ENCODE measurements at regions not wholly inside any gene's neighbourhood (a gene's known extent, or its start where the extent isn't known, plus 50 kb on each side); places are given as distances from the start of the nearest gene placed in this dataset.
"Not testable (repeated sequence)": the region's sequence is repeated elsewhere in the genome, so short reads cannot be mapped to it uniquely, and the experiment has no call there.

DNA sequence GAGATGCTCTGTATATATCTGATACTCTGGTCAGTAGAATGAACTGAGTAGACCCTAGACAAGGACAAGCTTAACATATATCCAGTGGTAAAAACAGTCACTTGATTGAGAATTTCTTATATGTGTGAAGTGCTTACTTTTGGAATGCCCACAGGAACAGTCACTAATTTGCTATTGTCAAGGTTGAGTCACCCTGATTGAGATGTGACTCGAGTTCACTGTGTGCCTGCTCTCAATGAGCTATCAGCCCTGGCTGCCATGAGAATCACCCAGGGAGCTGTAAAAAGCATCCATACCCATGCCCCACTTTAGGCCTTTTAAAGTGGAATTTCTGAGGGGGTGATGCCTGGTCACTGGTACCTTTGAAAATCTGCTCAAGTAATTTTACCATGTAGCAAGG, 283.7 kb downstream of the SUCLG1 start:
- 34 to 46% methylated on average over 1 of the region's 1 CpG for WGBS, 2 donors

DNA sequence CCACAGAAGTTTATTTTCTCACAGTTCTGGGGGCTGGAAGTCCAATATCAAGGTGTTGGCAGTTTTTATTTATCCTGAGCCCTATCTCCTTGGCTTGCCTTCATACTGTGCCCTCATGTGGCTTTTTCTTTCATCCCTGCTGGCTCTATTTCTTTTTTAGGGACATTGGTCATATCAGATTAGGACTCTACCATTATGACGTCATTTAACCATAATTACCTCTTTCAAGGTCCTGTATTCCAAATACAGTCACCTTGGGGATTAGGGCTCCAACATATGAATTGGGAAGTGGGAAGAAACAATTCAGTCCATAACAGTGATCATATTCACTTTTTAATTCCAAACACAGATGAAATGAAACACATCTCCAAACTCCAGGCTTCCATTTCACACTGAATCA, 286.0 kb downstream of the SUCLG1 start:
- no peak overlapping the region for H3K27ac ChIP-seq (ENCODE audit: low read depth in 2 of 2, low read length in 1 of 2)
- 65 to 73% methylated on average over 1 of the region's 1 CpG for WGBS, 2 donors

More for the DNA sequence above, 283.7 kb downstream of the SUCLG1 start:
- no peaks in the 10 kb centered on the region for H3K36me3 ChIP-seq (ENCODE audit: control insufficient read depth in 2 of 2, insufficient read depth in 2 of 2, low read length in 1 of 2)
- no peak overlapping the region for H3K4me3 ChIP-seq (ENCODE audit: low read depth in 1 of 2, low read length in 2 of 2)
- H3K27me3 ChIP-seq (ENCODE audit: control insufficient read depth in 1 of 2, insufficient read depth in 2 of 2, low read length in 2 of 2) = no peaks in the 10 kb centered on the region
- no peaks in the 10 kb centered on the region for H3K9me3 ChIP-seq (ENCODE audit: control insufficient read depth in 2 of 2, insufficient read depth in 1 of 2, low read depth in 1 of 2, low read length in 1 of 2)
- H3K27ac ChIP-seq (ENCODE audit: low read depth in 2 of 2, low read length in 1 of 2) = no peak overlapping the region
- no peaks in the 10 kb centered on the region for H3K4me1 ChIP-seq (ENCODE audit: control insufficient read depth in 2 of 2, insufficient read depth in 2 of 2, low read length in 1 of 2)

DNA sequence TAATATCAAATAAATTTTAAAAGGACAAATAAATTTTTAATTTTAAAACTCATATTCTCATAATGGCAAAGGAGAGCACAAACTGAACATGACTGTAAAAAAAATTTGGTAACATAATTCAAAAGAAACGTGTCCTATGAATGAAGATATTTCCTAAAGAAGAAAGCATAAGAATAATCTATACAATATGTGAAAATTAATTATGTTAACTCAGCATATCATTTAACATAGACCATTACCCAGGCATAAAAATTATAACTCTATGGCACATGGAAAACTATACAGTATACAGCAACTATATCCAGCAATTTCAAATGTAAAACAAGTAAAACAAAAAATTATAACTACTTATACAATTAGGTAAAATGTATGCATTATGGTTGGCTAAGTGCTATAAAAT, 288.1 kb downstream of the SUCLG1 start:
- no peaks in the 10 kb centered on the region for H3K9me3 ChIP-seq (ENCODE audit: control insufficient read depth in 2 of 2, insufficient read depth in 1 of 2, low read depth in 1 of 2, low read length in 1 of 2)
- H3K27me3 ChIP-seq (ENCODE audit: control insufficient read depth in 1 of 2, insufficient read depth in 2 of 2, low read length in 2 of 2) = no peaks in the 10 kb centered on the region
- H3K27ac ChIP-seq (ENCODE audit: low read depth in 2 of 2, low read length in 1 of 2) = no peak overlapping the region
- H3K36me3 ChIP-seq (ENCODE audit: control insufficient read depth in 2 of 2, insufficient read depth in 2 of 2, low read length in 1 of 2) = no peaks in the 10 kb centered on the region
- H3K4me1 ChIP-seq (ENCODE audit: control insufficient read depth in 2 of 2, insufficient read depth in 2 of 2, low read length in 1 of 2) = no peaks in the 10 kb centered on the region
- H3K4me3 ChIP-seq (ENCODE audit: low read depth in 1 of 2, low read length in 2 of 2) = no peak overlapping the region
- 70 to 81% methylated on average over 1 of the region's 1 CpG for WGBS, 2 donors

More for the DNA sequence above, 286.0 kb downstream of the SUCLG1 start:
- H3K4me3 ChIP-seq (ENCODE audit: low read depth in 1 of 2, low read length in 2 of 2) = no peak overlapping the region
- H3K4me1 ChIP-seq (ENCODE audit: control insufficient read depth in 2 of 2, insufficient read depth in 2 of 2, low read length in 1 of 2) = no peaks in the 10 kb centered on the region
- no peaks in the 10 kb centered on the region for H3K36me3 ChIP-seq (ENCODE audit: control insufficient read depth in 2 of 2, insufficient read depth in 2 of 2, low read length in 1 of 2)
- H3K9me3 ChIP-seq (ENCODE audit: control insufficient read depth in 2 of 2, insufficient read depth in 1 of 2, low read depth in 1 of 2, low read length in 1 of 2) = no peaks in the 10 kb centered on the region
- no peaks in the 10 kb centered on the region for H3K27me3 ChIP-seq (ENCODE audit: control insufficient read depth in 1 of 2, insufficient read depth in 2 of 2, low read length in 2 of 2)

DNA sequence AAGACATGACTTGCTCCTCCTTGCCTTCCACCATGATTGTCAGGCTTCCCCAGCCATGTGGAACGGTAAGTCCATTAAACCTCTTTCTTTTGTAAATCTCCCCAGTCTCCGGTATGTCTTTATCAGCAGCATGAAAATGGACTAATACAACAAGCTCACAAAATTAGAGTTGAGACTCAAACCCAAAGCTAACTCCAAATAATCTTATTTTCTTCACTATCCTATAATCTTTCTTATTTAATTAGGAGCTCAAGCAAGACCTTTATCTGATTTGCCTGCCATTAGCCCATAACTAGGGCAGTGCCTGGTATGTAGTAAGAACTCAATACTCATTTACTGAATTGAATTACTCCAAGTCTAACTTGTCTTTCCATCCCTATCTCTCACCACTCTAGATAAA, 289.2 kb downstream of the SUCLG1 start:
- 86 to 89% methylated on average over 2 of the region's 2 CpGs for WGBS, 2 donors
- no peaks in the 10 kb centered on the region for H3K9me3 ChIP-seq (ENCODE audit: control insufficient read depth in 2 of 2, insufficient read depth in 1 of 2, low read depth in 1 of 2, low read length in 1 of 2)
- no peaks in the 10 kb centered on the region for H3K36me3 ChIP-seq (ENCODE audit: control insufficient read depth in 2 of 2, insufficient read depth in 2 of 2, low read length in 1 of 2)
- no peaks in the 10 kb centered on the region for H3K4me1 ChIP-seq (ENCODE audit: control insufficient read depth in 2 of 2, insufficient read depth in 2 of 2, low read length in 1 of 2)
- H3K4me3 ChIP-seq (ENCODE audit: low read depth in 1 of 2, low read length in 2 of 2) = no peak overlapping the region
- no peaks in the 10 kb centered on the region for H3K27me3 ChIP-seq (ENCODE audit: control insufficient read depth in 1 of 2, insufficient read depth in 2 of 2, low read length in 2 of 2)
- no peak overlapping the region for H3K27ac ChIP-seq (ENCODE audit: low read depth in 2 of 2, low read length in 1 of 2)

DNA sequence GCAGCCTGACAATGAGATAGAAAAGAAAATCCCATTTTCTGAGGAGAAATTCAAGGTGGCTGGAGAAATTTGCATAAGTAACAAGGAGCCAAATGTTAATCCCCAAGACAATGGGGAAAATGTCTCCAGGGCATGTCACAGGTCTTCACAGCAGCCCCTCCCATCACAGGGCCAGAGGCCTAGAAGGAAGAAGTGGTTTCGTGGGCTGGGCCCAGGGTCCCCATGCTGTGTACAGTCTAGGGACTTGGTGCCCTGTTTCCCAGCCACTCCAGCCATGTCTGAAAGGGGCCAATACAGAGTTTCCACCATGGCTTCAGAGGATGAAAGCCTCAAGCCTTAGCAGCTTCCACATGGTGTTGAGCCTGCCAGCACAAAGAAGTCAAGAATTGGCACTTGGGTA, 290.5 kb downstream of the SUCLG1 start:
- not testable (repeated sequence) for H3K9me3 ChIP-seq (ENCODE audit: control insufficient read depth in 2 of 2, insufficient read depth in 1 of 2, low read depth in 1 of 2, low read length in 1 of 2); H3K36me3 ChIP-seq (ENCODE audit: control insufficient read depth in 2 of 2, insufficient read depth in 2 of 2, low read length in 1 of 2); H3K27me3 ChIP-seq (ENCODE audit: control insufficient read depth in 1 of 2, insufficient read depth in 2 of 2, low read length in 2 of 2); H3K4me3 ChIP-seq (ENCODE audit: low read depth in 1 of 2, low read length in 2 of 2); H3K27ac ChIP-seq (ENCODE audit: low read depth in 2 of 2, low read length in 1 of 2); H3K4me1 ChIP-seq (ENCODE audit: control insufficient read depth in 2 of 2, insufficient read depth in 2 of 2, low read length in 1 of 2)
- 63 to 71% methylated on average over 1 of the region's 1 CpG for WGBS, 2 donors

DNA sequence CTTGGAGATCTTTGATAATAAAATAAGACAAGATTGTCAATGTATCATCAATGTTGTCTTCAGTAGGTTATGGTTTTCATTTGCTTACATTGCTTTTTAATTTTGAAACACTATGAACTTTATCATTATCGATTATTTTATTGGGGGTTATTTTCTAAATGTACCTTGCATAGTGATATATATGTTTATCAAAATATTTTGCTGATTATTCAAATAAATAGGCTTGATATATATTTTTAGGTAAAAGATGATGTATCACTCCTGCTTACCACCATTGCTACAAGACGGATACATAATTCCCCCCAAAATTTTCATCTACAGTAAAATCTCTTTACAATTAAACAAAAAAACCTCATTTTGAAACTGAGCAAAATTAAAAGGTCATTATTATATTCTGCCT, 293.8 kb downstream of the SUCLG1 start:
- H3K27ac ChIP-seq (ENCODE audit: low read depth in 2 of 2, low read length in 1 of 2) = no peak overlapping the region
- H3K9me3 ChIP-seq (ENCODE audit: control insufficient read depth in 2 of 2, insufficient read depth in 1 of 2, low read depth in 1 of 2, low read length in 1 of 2) = no peaks in the 10 kb centered on the region
- H3K4me1 ChIP-seq (ENCODE audit: control insufficient read depth in 2 of 2, insufficient read depth in 2 of 2, low read length in 1 of 2) = no peaks in the 10 kb centered on the region
- no peaks in the 10 kb centered on the region for H3K27me3 ChIP-seq (ENCODE audit: control insufficient read depth in 1 of 2, insufficient read depth in 2 of 2, low read length in 2 of 2)
- WGBS, 2 donors = 81 to 89% methylated on average over 2 of the region's 2 CpGs
- no peaks in the 10 kb centered on the region for H3K36me3 ChIP-seq (ENCODE audit: control insufficient read depth in 2 of 2, insufficient read depth in 2 of 2, low read length in 1 of 2)
- H3K4me3 ChIP-seq (ENCODE audit: low read depth in 1 of 2, low read length in 2 of 2) = no peak overlapping the region

DNA sequence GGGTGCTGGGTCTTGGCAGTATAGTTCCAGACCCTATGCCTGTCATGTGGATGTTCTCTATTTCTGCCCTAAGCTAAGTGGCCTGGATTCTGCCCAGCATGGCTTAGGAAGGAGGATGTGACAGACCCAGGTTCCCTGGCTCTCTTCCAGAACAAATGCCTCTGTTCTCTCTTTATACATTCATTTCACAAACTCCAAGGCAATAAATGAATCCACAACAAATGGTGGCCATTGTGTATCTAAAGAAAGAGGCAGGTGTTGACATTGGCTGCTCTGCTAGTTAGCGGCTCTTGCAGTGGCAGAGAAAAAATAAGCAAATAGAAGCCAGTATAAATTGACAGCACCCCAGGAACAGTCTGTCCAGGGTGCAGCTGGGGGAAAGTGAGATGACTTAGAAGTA, 298.6 kb downstream of the SUCLG1 start:
- Histone ChIP-seq H3K4me3 (ENCODE audit: low read depth in 1 of 2, low read length in 2 of 2) (no peak overlapping the region), H3K27ac (ENCODE audit: low read depth in 2 of 2, low read length in 1 of 2) (no peak overlapping the region), H3K36me3 (ENCODE audit: control insufficient read depth in 2 of 2, insufficient read depth in 2 of 2, low read length in 1 of 2) (no peaks in the 10 kb centered on the region), H3K27me3 (ENCODE audit: control insufficient read depth in 1 of 2, insufficient read depth in 2 of 2, low read length in 2 of 2) (no peaks in the 10 kb centered on the region), H3K4me1 (ENCODE audit: control insufficient read depth in 2 of 2, insufficient read depth in 2 of 2, low read length in 1 of 2) (no peaks in the 10 kb centered on the region), H3K9me3 (ENCODE audit: control insufficient read depth in 2 of 2, insufficient read depth in 1 of 2, low read depth in 1 of 2, low read length in 1 of 2) (no peaks in the 10 kb centered on the region)
- WGBS, 2 donors = 44 to 50% methylated on average over 1 of the region's 1 CpG

DNA sequence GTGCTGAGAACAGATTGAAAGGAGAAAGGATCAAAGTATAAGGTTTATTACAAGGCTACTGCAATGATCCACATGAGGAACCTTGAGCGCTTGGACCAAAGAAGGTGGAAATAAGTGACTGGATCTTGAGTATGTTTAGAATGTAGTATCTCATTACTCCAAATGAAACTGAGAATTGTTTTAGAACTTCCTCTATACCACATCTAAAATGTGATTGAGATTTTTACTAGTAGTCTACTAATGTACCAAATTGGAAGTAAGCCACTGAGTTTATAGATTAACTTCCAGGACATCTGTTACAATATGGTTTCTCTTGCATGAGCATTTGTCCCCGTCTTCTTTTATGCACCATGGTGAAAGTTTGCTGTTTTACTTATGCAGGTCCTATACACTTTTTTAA, 300.5 kb downstream of the SUCLG1 start:
- no peak overlapping the region for H3K27ac ChIP-seq (ENCODE audit: low read depth in 2 of 2, low read length in 1 of 2)
- H3K9me3 ChIP-seq (ENCODE audit: control insufficient read depth in 2 of 2, insufficient read depth in 1 of 2, low read depth in 1 of 2, low read length in 1 of 2) = no peaks in the 10 kb centered on the region
- no peak overlapping the region for H3K4me3 ChIP-seq (ENCODE audit: low read depth in 1 of 2, low read length in 2 of 2)
- no peaks in the 10 kb centered on the region for H3K27me3 ChIP-seq (ENCODE audit: control insufficient read depth in 1 of 2, insufficient read depth in 2 of 2, low read length in 2 of 2)
- no peaks in the 10 kb centered on the region for H3K4me1 ChIP-seq (ENCODE audit: control insufficient read depth in 2 of 2, insufficient read depth in 2 of 2, low read length in 1 of 2)
- 80 to 82% methylated on average over 2 of the region's 2 CpGs for WGBS, 2 donors
- no peaks in the 10 kb centered on the region for H3K36me3 ChIP-seq (ENCODE audit: control insufficient read depth in 2 of 2, insufficient read depth in 2 of 2, low read length in 1 of 2)

DNA sequence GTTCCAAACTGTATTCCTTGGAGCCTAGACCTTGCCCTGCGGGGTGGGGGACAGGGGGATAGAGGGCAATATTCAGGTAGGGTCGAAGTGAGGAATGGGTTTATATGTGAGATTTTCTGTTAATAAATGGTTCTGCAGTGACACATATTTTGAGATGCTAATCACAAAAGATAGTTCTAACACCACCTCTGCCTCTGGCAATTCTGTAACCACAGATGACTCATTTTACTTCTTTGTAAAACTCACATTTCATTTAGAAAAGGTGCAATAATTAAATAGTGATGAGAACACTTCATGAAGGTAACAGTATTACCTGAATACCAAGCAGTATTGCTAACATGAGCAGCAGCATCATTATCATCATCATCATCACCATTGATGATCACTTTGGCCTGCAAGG, 306.6 kb downstream of the SUCLG1 start:
- Histone ChIP-seq H3K4me3 (ENCODE audit: low read depth in 1 of 2, low read length in 2 of 2) (no peak overlapping the region), H3K4me1 (ENCODE audit: control insufficient read depth in 2 of 2, insufficient read depth in 2 of 2, low read length in 1 of 2) (no peaks in the 10 kb centered on the region), H3K36me3 (ENCODE audit: control insufficient read depth in 2 of 2, insufficient read depth in 2 of 2, low read length in 1 of 2) (no peaks in the 10 kb centered on the region), H3K27ac (ENCODE audit: low read depth in 2 of 2, low read length in 1 of 2) (no peak overlapping the region), H3K9me3 (ENCODE audit: control insufficient read depth in 2 of 2, insufficient read depth in 1 of 2, low read depth in 1 of 2, low read length in 1 of 2) (no peaks in the 10 kb centered on the region), H3K27me3 (ENCODE audit: control insufficient read depth in 1 of 2, insufficient read depth in 2 of 2, low read length in 2 of 2) (no peaks in the 10 kb centered on the region)
- WGBS, 2 donors = 53 to 60% methylated on average over 2 of the region's 2 CpGs

DNA sequence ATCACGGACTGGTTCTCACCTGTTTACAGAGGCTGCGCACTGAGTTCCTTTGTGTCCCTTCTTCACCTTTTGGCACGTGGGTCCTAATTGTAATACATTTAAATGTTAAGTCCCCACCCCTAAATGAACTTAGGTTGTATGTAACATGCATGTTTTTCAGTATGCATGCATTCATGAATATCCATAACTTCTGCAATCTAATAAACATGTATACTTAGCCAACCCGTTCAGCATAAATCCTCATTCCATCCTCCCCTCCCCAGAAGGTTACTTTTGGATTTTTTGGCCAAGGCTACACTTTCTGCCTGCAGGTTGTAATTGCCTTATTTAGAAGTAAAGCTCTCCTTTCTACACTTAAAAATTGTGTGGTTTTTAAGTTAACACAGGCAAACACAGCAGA, 314.7 kb downstream of the SUCLG1 start:
- 82 to 85% methylated on average over 4 of the region's 4 CpGs for WGBS, 2 donors

More for the DNA sequence above, 314.7 kb downstream of the SUCLG1 start:
- Histone ChIP-seq H3K4me1 (ENCODE audit: control insufficient read depth in 2 of 2, insufficient read depth in 2 of 2, low read length in 1 of 2) (no peaks in the 10 kb centered on the region), H3K4me3 (ENCODE audit: low read depth in 1 of 2, low read length in 2 of 2) (no peak overlapping the region), H3K9me3 (ENCODE audit: control insufficient read depth in 2 of 2, insufficient read depth in 1 of 2, low read depth in 1 of 2, low read length in 1 of 2) (no peaks in the 10 kb centered on the region), H3K27me3 (ENCODE audit: control insufficient read depth in 1 of 2, insufficient read depth in 2 of 2, low read length in 2 of 2) (no peaks in the 10 kb centered on the region), H3K36me3 (ENCODE audit: control insufficient read depth in 2 of 2, insufficient read depth in 2 of 2, low read length in 1 of 2) (no peaks in the 10 kb centered on the region), H3K27ac (ENCODE audit: low read depth in 2 of 2, low read length in 1 of 2) (no peak overlapping the region)

All from esophagus (tissue), 2 donors.